HepG2 (cell line): ENCODE measurements at regions not wholly inside any gene's neighbourhood (a gene's known extent, or its start where the extent isn't known, plus 50 kb on each side); places are given as distances from the start of the nearest gene placed in this dataset.

Experiments
- ATAC-seq: fragments of 200-7000 bp; cut with Tn5 transposase; 3 replicates; pipeline ENCODE4 v1.9.1; 2020; ENCODE audit warnings: mild to moderate bottlenecking, moderate library complexity
- BruUV-seq: library from RNA; stranded (reverse); fragments of 400-500 nt; replicated peaks from 2 replicates; lab custom pipeline; 2021; lab: Mats Ljungman, UMichigan
- CTCF ChIA-PET: fragments of 300-600 bp; formaldehyde crosslinking; extraction: SDS; loops from one replicate; lab custom pipeline; 2021; ENCODE audit warnings: low total read pairs, inconsistent platforms, low intra/inter-chr PET ratio; lab: Yijun Ruan, JAX
- POLR2A ChIA-PET: fragments of 350-600 bp; sonication (Branson Sonifier 250); formaldehyde crosslinking; loops from one replicate; lab custom pipeline; 2020; ENCODE audit warnings: antibody characterized with exemption, inconsistent platforms; lab: Yijun Ruan, JAX
- DNase-seq: peaks from one replicate; pipeline ENCODE4 v3.0.0-alpha.2; 2015; ENCODE audit warnings: low spot score
- FAIRE-seq: peaks from 3 replicates; lab custom pipeline; 2011; peaks lifted over from hg19 to GRCh38; lab: Jason Lieb, UNC
- H2AFZ ChIP-seq: one replicate; pipeline ENCODE4 v1.6.1; 2011; ENCODE audit warnings: low read length, inconsistent platforms
- H3K27ac ChIP-seq: fragments of 300-600 bp; 3 replicates; pipeline ENCODE4 v1.8.0; 2011; ENCODE audit warnings: mixed run types, mild to moderate bottlenecking, mixed read lengths, low read length, inconsistent platforms; ENCODE audit not compliant: insufficient read depth; ENCODE audit errors: extremely low read length
- H3K27me3 ChIP-seq, 2 experiments: fragments of 200-600 bp in 1 of 2; 2 replicates in 1 of 2; 3 replicates in 1 of 2; pipeline versions ENCODE4 v1.6.0 to v1.8.0; 2011; ENCODE audit warnings: low read length in 2 of 2, mild to moderate bottlenecking in 2 of 2, moderate library complexity in 2 of 2, inconsistent platforms in 1 of 2; ENCODE audit not compliant: insufficient read depth in 2 of 2, control insufficient read depth in 1 of 2
- H3K36me3 ChIP-seq, 2 experiments: fragments of 200-600 bp in 1 of 2; replicated peaks in 1 of 2; 2 replicates in 1 of 2; 3 replicates in 1 of 2; pipeline versions ENCODE4 v1.5.1 to v1.8.0; 2011; ENCODE audit warnings: low read length in 2 of 2, inconsistent platforms in 1 of 2; ENCODE audit not compliant: insufficient read depth in 2 of 2, control insufficient read depth in 1 of 2
- H3K4me1 ChIP-seq: 2 replicates; pipeline ENCODE4 v1.5.1; 2012; ENCODE audit warnings: low read length, inconsistent platforms; ENCODE audit not compliant: insufficient read depth
- H3K4me2 ChIP-seq: 2 replicates; pipeline ENCODE4 v1.6.0; 2011; ENCODE audit warnings: low read depth, low read length, inconsistent platforms
- H3K4me3 ChIP-seq, 3 experiments: fragments of 200-600 bp in 1 of 3; sonication (generic), shearing (Covaris generic) in 1 of 3; replicated peaks in 1 of 3; 2 replicates each; pipeline ENCODE4 v1.5.1; 2011 to 2016; ENCODE audit warnings: low read length in 3 of 3, inconsistent platforms in 2 of 3, low read depth in 2 of 3, mild to moderate bottlenecking in 2 of 3, control low read depth in 1 of 3, mixed read lengths in 1 of 3; ENCODE audit not compliant: insufficient read depth in 1 of 3
- H3K79me2 ChIP-seq: one replicate; pipeline ENCODE4 v1.6.1; 2011; ENCODE audit warnings: low read length, inconsistent platforms; ENCODE audit not compliant: insufficient read depth
- H3K9ac ChIP-seq: 2 replicates; pipeline ENCODE4 v1.6.0; 2011; ENCODE audit warnings: mild to moderate bottlenecking, low read depth, low read length, inconsistent platforms; ENCODE audit not compliant: insufficient read depth
- H3K9me3 ChIP-seq: 2 replicates; pipeline ENCODE4 v1.5.1; 2012; ENCODE audit warnings: mild to moderate bottlenecking, low read length
- H4K20me1 ChIP-seq: 2 replicates; pipeline ENCODE4 v1.6.0; 2011; ENCODE audit warnings: inconsistent platforms, mild to moderate bottlenecking, low read length, moderate library complexity; ENCODE audit not compliant: insufficient read depth
- ARID2 ChIP-seq: sonication (generic); formaldehyde crosslinking; IDR thresholded peaks from 2 replicates; pipeline ENCODE4 v1.8.1; 2022; ENCODE audit warnings: mild to moderate bottlenecking, missing genetic modification reagents, borderline replicate concordance
- DNMT3B ChIP-seq: conservative IDR thresholded peaks from 2 replicates; pipeline ENCODE4 v1.6.1; 2016; ENCODE audit warnings: missing biosample characterization, control low read depth
- MXD4 ChIP-seq: IDR thresholded peaks from 2 replicates; pipeline ENCODE4 v1.6.1; 2016; ENCODE audit warnings: mild to moderate bottlenecking, missing biosample characterization, missing genetic modification reagents
- NR2C2 ChIP-seq: sonication (generic); formaldehyde crosslinking; IDR thresholded peaks from 2 replicates; pipeline ENCODE4 v1.4.0; 2020; ENCODE audit warnings: missing genetic modification reagents, mild to moderate bottlenecking, moderate library complexity, borderline replicate concordance
- SNAPC4 ChIP-seq: sonication (generic); formaldehyde crosslinking; IDR thresholded peaks from 2 replicates; pipeline ENCODE4 v1.4.0; 2020; ENCODE audit warnings: mild to moderate bottlenecking, missing genetic modification reagents
- U2AF1 ChIP-seq: fragments of 200-400 bp; formaldehyde crosslinking; optimal IDR thresholded peaks from 2 replicates; pipeline ENCODE3; 2017; ENCODE audit warnings: mild to moderate bottlenecking, low read depth, low read length
- ZBTB7A ChIP-seq: sonication (generic); formaldehyde crosslinking; IDR thresholded peaks from 2 replicates; pipeline ENCODE4 v1.8.0; 2022; ENCODE audit warnings: mild to moderate bottlenecking, missing genetic modification reagents
- ZFP36L1 ChIP-seq: sonication (generic); formaldehyde crosslinking; IDR thresholded peaks from 2 replicates; pipeline ENCODE4 v1.8.0; 2022; ENCODE audit warnings: mild to moderate bottlenecking, missing genetic modification reagents, moderate library complexity
- ZKSCAN5 ChIP-seq: sonication (generic); formaldehyde crosslinking; IDR thresholded peaks from 2 replicates; pipeline ENCODE4 v1.5.1; 2020; ENCODE audit warnings: mild to moderate bottlenecking, missing genetic modification reagents
- ZNF230 ChIP-seq: sonication (generic); formaldehyde crosslinking; IDR thresholded peaks from 2 replicates; pipeline ENCODE4 v1.4.0; 2020; ENCODE audit warnings: mild to moderate bottlenecking, missing genetic modification reagents
- ZNF296 ChIP-seq: sonication (generic); formaldehyde crosslinking; conservative IDR thresholded peaks from 2 replicates; pipeline ENCODE4 v1.5.0; 2020; ENCODE audit warnings: mild to moderate bottlenecking, missing genetic modification reagents
- ZNF44 ChIP-seq: sonication (generic); formaldehyde crosslinking; IDR thresholded peaks from 2 replicates; pipeline ENCODE4 v1.5.1; 2020; ENCODE audit warnings: mild to moderate bottlenecking, missing genetic modification reagents
- ZNF710 ChIP-seq: sonication (generic); formaldehyde crosslinking; IDR thresholded peaks from 2 replicates; pipeline ENCODE4 v1.5.0; 2020; ENCODE audit warnings: mild to moderate bottlenecking, missing genetic modification reagents, borderline replicate concordance
- WGBS: methylation state at CpG from one replicate; pipeline ENCODE4 v1.1.6; 2017; ENCODE audit warnings: low lambda C conversion rate; 5-methylcytosine and 5-hydroxymethylcytosine counted together
- in situ Hi-C: cut with HindIII; loops from 2 replicates; pipeline ENCODE4 v1.10.0; 2017; ENCODE audit warnings: low pct_unique_long_range_greater_than_20kb; ENCODE audit not compliant: extremely low pct_ligation_motif_present
- intact Hi-C: fragments of 100-400 bp; cut with micrococcal nuclease; formaldehyde crosslinking; loops from one replicate; pipeline ENCODE4 v1.10.0; 2022; ENCODE audit not compliant: unreplicated experiment
- TF ChIP-seq, protein P1 (sequence below): sonication (generic); formaldehyde crosslinking; IDR thresholded peaks from 2 replicates; pipeline ENCODE4 v1.5.0; 2020; ENCODE audit warnings: missing genetic modification reagents

- H3K27me3 ChIP-seq = peaks cover 0 to 8% of the 10 kb centered on the region in 2 experiments; a peak in 1 of 5 replicates
- 85% methylated on average over 1 of the region's 1 CpG for WGBS
Measured at GRCh38 chr17:55833306-55833705, 82.5 kb downstream of the PCTP start.

More at GRCh38 chr17:55833306-55833705, 82.5 kb downstream of the PCTP start:
- TF ChIP-seq ZKSCAN5 (CRISPR knock-in tag) (no peak), ZBTB7A (CRISPR knock-in tag) (no peak), ZFP36L1 (CRISPR knock-in tag) (no peak), ZNF710 (CRISPR knock-in tag) (no peak), NR2C2 (CRISPR knock-in tag) (no peak), ZNF44 (CRISPR knock-in tag) (no peak), SNAPC4 (CRISPR knock-in tag) (no peak), DNMT3B (CRISPR knock-in tag) (no peak), ARID2 (CRISPR knock-in tag) (no peak), U2AF1 (no peak), ZNF296 (no peak), ZNF230 (CRISPR knock-in tag) (no peak), MXD4 (no peak)
- TF ChIP-seq, protein P1, sequence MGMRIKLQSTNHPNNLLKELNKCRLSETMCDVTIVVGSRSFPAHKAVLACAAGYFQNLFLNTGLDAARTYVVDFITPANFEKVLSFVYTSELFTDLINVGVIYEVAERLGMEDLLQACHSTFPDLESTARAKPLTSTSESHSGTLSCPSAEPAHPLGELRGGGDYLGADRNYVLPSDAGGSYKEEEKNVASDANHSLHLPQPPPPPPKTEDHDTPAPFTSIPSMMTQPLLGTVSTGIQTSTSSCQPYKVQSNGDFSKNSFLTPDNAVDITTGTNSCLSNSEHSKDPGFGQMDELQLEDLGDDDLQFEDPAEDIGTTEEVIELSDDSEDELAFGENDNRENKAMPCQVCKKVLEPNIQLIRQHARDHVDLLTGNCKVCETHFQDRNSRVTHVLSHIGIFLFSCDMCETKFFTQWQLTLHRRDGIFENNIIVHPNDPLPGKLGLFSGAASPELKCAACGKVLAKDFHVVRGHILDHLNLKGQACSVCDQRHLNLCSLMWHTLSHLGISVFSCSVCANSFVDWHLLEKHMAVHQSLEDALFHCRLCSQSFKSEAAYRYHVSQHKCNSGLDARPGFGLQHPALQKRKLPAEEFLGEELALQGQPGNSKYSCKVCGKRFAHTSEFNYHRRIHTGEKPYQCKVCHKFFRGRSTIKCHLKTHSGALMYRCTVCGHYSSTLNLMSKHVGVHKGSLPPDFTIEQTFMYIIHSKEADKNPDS = no peak
- Histone ChIP-seq H2AFZ (no peak overlapping the region), H3K79me2 (no peaks in the 10 kb centered on the region), H3K27ac (no peak overlapping the region), H3K4me1 (no peaks in the 10 kb centered on the region), H3K4me2 (no peak overlapping the region), H3K4me3 (no peak overlapping the region), H3K9ac (no peak overlapping the region), H3K36me3 (no peaks in the 10 kb centered on the region), H4K20me1 (no peaks in the 10 kb centered on the region), H3K9me3 (no peaks in the 10 kb centered on the region)
- intact Hi-C loops = no loop called here
- no peak for FAIRE-seq
- in situ Hi-C loops = no loop called here
- ChIA-PET CTCF (no interaction called here), POLR2A (no interaction called here)
- no peak for DNase-seq
- no TSS peak for BruUV-seq
- ATAC-seq = no peak
